Upper lobe of right lung (tissue), 1 donor: ENCODE measurements at regions not wholly inside any gene's neighbourhood (a gene's known extent, or its start where the extent isn't known, plus 50 kb on each side); places are given as distances from the start of the nearest gene placed in this dataset.
A peak's percentile ranks its signal among the peaks of the same experiment; 100 is the strongest.
"Not testable (repeated sequence)": the region's sequence is repeated elsewhere in the genome, so short reads cannot be mapped to it uniquely, and the experiment has no call there.

Source experiments
- ATAC-seq: fragments of 200-7000 bp; cut with Tn5 transposase; one replicate; pipeline ENCODE4 v1.9.1; 2020; ENCODE audit warnings: mild to moderate bottlenecking, moderate library complexity
- DNase-seq: peaks from one replicate; pipeline ENCODE4 v3.0.0-alpha.2; 2020
- H3K27ac ChIP-seq: fragments of 200-600 bp; one replicate; pipeline ENCODE4 v1.8.0; 2022
- H3K27me3 ChIP-seq: fragments of 200-600 bp; one replicate; pipeline ENCODE4 v1.8.0; 2022; ENCODE audit warnings: mild to moderate bottlenecking
- H3K36me3 ChIP-seq: fragments of 200-600 bp; one replicate; pipeline ENCODE4 v1.8.0; 2022
- H3K4me1 ChIP-seq: fragments of 200-600 bp; one replicate; pipeline ENCODE4 v1.8.0; 2022
- H3K4me3 ChIP-seq: fragments of 200-600 bp; one replicate; pipeline ENCODE4 v1.8.0; 2022; ENCODE audit warnings: mild to moderate bottlenecking
- H3K9me3 ChIP-seq: fragments of 200-600 bp; one replicate; pipeline ENCODE4 v1.8.0; 2022
- CTCF ChIP-seq: fragments of 200-600 bp; IDR thresholded peaks from one replicate; pipeline ENCODE4 v1.8.0; 2022; ENCODE audit warnings: antibody characterized with exemption
- intact Hi-C: fragments of 100-400 bp; cut with DNase I; formaldehyde crosslinking; loops from one replicate; pipeline ENCODE4 v1.11.0; 2022
- donor health status: DM: no; HTN: yes; CAD: no; lungs with severe emphysema.

- H3K27ac ChIP-seq = no peak overlapping the region
- DNase-seq (no peak), ATAC-seq (no peak)
- intact Hi-C loops = no loop called here
- no peak for TF ChIP-seq CTCF
- no peak overlapping the region for H3K4me3 ChIP-seq
- no peaks in the 10 kb centered on the region for H3K9me3 ChIP-seq
- no peaks in the 10 kb centered on the region for H3K36me3 ChIP-seq
- no peaks in the 10 kb centered on the region for H3K4me1 ChIP-seq
- H3K27me3 ChIP-seq = no peaks in the 10 kb centered on the region
These were observed 599.6 kb upstream of the LCORL start for GRCh38 chr4:18621186-18621585.

GRCh38 chr4:18616720-18617119, 595.2 kb upstream of the LCORL start:
- intact Hi-C loops = no loop called here
- Histone ChIP-seq H3K36me3 (no peaks in the 10 kb centered on the region), H3K4me3 (no peak overlapping the region), H3K9me3 (no peaks in the 10 kb centered on the region), H3K4me1 (no peaks in the 10 kb centered on the region), H3K27me3 (no peaks in the 10 kb centered on the region), H3K27ac (no peak overlapping the region)
- TF ChIP-seq CTCF = no peak
- no peak for DNase-seq
- no peak for ATAC-seq

- intact Hi-C loops = no loop called here
- no peaks in the 10 kb centered on the region for H3K27me3 ChIP-seq
- no peak overlapping the region for H3K4me3 ChIP-seq
- ATAC-seq = no peak
- no peaks in the 10 kb centered on the region for H3K9me3 ChIP-seq
- no peak overlapping the region for H3K27ac ChIP-seq
- no peaks in the 10 kb centered on the region for H3K36me3 ChIP-seq
- no peak for DNase-seq
- no peaks in the 10 kb centered on the region for H3K4me1 ChIP-seq
- no peak for TF ChIP-seq CTCF
These were observed 589.5 kb upstream of the LCORL start for GRCh38 chr4:18611026-18611425.

GRCh38 chr4:18608908-18609533, 587.5 kb upstream of the LCORL start:
- no peaks in the 10 kb centered on the region for H3K36me3 ChIP-seq
- no peak overlapping the region for H3K27ac ChIP-seq
- DNase-seq (no peak), ATAC-seq (peak; percentile 41)
- no peaks in the 10 kb centered on the region for H3K4me1 ChIP-seq
- no peak overlapping the region for H3K4me3 ChIP-seq
- H3K27me3 ChIP-seq = no peaks in the 10 kb centered on the region
- H3K9me3 ChIP-seq = no peaks in the 10 kb centered on the region
- intact Hi-C loops = no loop called here
- TF ChIP-seq CTCF = no peak

GRCh38 chr4:18602610-18603009, 581.1 kb upstream of the LCORL start:
- H3K36me3 ChIP-seq, H3K4me3 ChIP-seq, intact Hi-C loops, H3K4me1 ChIP-seq, ATAC-seq, H3K27me3 ChIP-seq, H3K9me3 ChIP-seq, H3K27ac ChIP-seq, DNase-seq: not testable (repeated sequence)

- ATAC-seq (peak; percentile 82), DNase-seq (no peak)
- H3K36me3 ChIP-seq = no peaks in the 10 kb centered on the region
- TF ChIP-seq CTCF = peak; percentile 82
- H3K27ac ChIP-seq = no peak overlapping the region
- no peaks in the 10 kb centered on the region for H3K27me3 ChIP-seq
- intact Hi-C loops = loop anchor here (10.0 kb wide), 1 partner anchor 779 kb away; the partner anchor contains the start of genes DCAF16 and NCAPG
- H3K4me1 ChIP-seq = no peaks in the 10 kb centered on the region
- no peak overlapping the region for H3K4me3 ChIP-seq
- no peaks in the 10 kb centered on the region for H3K9me3 ChIP-seq
These were observed 571.9 kb upstream of the LCORL start for GRCh38 chr4:18593297-18594002.
